Neural progenitor cell (in vitro differentiated cells): ENCODE measurements at regions not wholly inside any gene's neighbourhood (a gene's known extent, or its start where the extent isn't known, plus 50 kb on each side); places are given as distances from the start of the nearest gene placed in this dataset.

Experiments used
- DNase-seq: peaks from one replicate; pipeline ENCODE4 v3.0.0-alpha.2; 2016; ENCODE audit warnings: low spot score
- H2AFZ ChIP-seq: fragments of 200-600 bp; sonication (generic); replicated peaks from 2 replicates; pipeline ENCODE4 v1.6.1; 2016; ENCODE audit warnings: antibody characterized with exemption
- H3F3A ChIP-seq: fragments of 200-600 bp; sonication (generic); 2 replicates; pipeline ENCODE4 v1.6.1; 2016; ENCODE audit warnings: antibody characterized with exemption, low read depth
- H3K27ac ChIP-seq: fragments of 200-600 bp; sonication (generic); 2 replicates; pipeline ENCODE4 v1.5.1; 2016; ENCODE audit warnings: mild to moderate bottlenecking
- H3K27me3 ChIP-seq: fragments of 200-600 bp; sonication (generic); 2 replicates; pipeline ENCODE4 v1.6.1; 2016; ENCODE audit warnings: mild to moderate bottlenecking, moderate library complexity
- H3K36me3 ChIP-seq: fragments of 200-600 bp; sonication (generic); 2 replicates; pipeline ENCODE4 v1.5.1; 2016
- H3K4me1 ChIP-seq: fragments of 200-600 bp; sonication (generic); 2 replicates; pipeline ENCODE4 v1.6.1; 2016; ENCODE audit warnings: mixed run types
- H3K4me2 ChIP-seq: fragments of 200-600 bp; sonication (generic); 2 replicates; pipeline ENCODE4 v1.6.1; 2016
- H3K4me3 ChIP-seq: fragments of 200-600 bp; sonication (generic); 2 replicates; pipeline ENCODE4 v1.5.1; 2016
- H3K79me2 ChIP-seq: fragments of 200-600 bp; sonication (generic); 2 replicates; pipeline ENCODE4 v1.6.1; 2016; ENCODE audit warnings: low read depth
- H3K9ac ChIP-seq: fragments of 200-600 bp; sonication (generic); 2 replicates; pipeline ENCODE4 v1.6.1; 2016
- H3K9me3 ChIP-seq: fragments of 200-600 bp; sonication (generic); 2 replicates; pipeline ENCODE4 v1.5.1; 2016; ENCODE audit warnings: low read depth
- H4K20me1 ChIP-seq: fragments of 200-600 bp; sonication (generic); 2 replicates; pipeline ENCODE4 v1.6.1; 2016; ENCODE audit warnings: low read depth
- H3K27ac Mint-ChIP-seq: 3 replicates; pipeline ENCODE4 v1.8.0; 2021; ENCODE audit warnings: mixed read lengths
- H3K27me3 Mint-ChIP-seq: 2 replicates; pipeline ENCODE4 v1.8.0; 2022; ENCODE audit warnings: low read depth, mild to moderate bottlenecking, inconsistent platforms, moderate library complexity, mixed read lengths; ENCODE audit not compliant: insufficient read depth
- H3K36me3 Mint-ChIP-seq: 3 replicates; pipeline ENCODE4 v1.8.0; 2021; ENCODE audit warnings: mixed read lengths
- H3K4me1 Mint-ChIP-seq: 3 replicates; pipeline ENCODE4 v1.8.0; 2021; ENCODE audit warnings: mixed read lengths
- H3K4me3 Mint-ChIP-seq: 3 replicates; pipeline ENCODE4 v1.8.0; 2021; ENCODE audit warnings: mild to moderate bottlenecking, moderate library complexity, mixed read lengths
- H3K9me3 Mint-ChIP-seq: 3 replicates; pipeline ENCODE4 v1.8.0; 2020; ENCODE audit warnings: mixed read lengths
- CTCF ChIP-seq: fragments of 200-600 bp; sonication (generic); IDR thresholded peaks from 2 replicates; pipeline ENCODE4 v1.5.1; 2017; ENCODE audit warnings: antibody characterized with exemption, mild to moderate bottlenecking
- EZH2 ChIP-seq: fragments of 200-600 bp; sonication (generic); IDR thresholded peaks from 2 replicates; pipeline ENCODE4 v1.6.1; 2017; ENCODE audit warnings: antibody characterized with exemption, mild to moderate bottlenecking, moderate library complexity
- EZH2phosphoT487 ChIP-seq: fragments of 200-600 bp; sonication (generic); IDR thresholded peaks from 2 replicates; pipeline ENCODE4 v1.6.1; 2017; ENCODE audit warnings: antibody characterized with exemption

- H3K27me3 Mint-ChIP-seq, result peaks cover 9% of the 10 kb centered on the region
Measured at GRCh38 chr4:128463006-128463405, 175.4 kb upstream of the PGRMC2 start.

GRCh38 chr4:128462103-128462783 lies 174.6 kb upstream of the PGRMC2 start:
- no peaks in the 10 kb centered on the region for H3K9me3 Mint-ChIP-seq
- peaks cover 7% of the 10 kb centered on the region for H3K27me3 Mint-ChIP-seq
- Histone ChIP-seq H3K4me1 (peaks cover 16% of the 10 kb centered on the region), H3K4me3 (peak overlapping the region; percentile 4), H3F3A (peaks cover 22% of the 10 kb centered on the region), H3K9ac (no peak overlapping the region), H2AFZ (no peak overlapping the region), H3K36me3 (no peaks in the 10 kb centered on the region), H3K79me2 (no peaks in the 10 kb centered on the region), H4K20me1 (peaks cover 13% of the 10 kb centered on the region), H3K27me3 (peaks cover 24% of the 10 kb centered on the region), H3K4me2 (peak overlapping the region; percentile 59), H3K27ac (no peak overlapping the region), H3K9me3 (no peaks in the 10 kb centered on the region)
- peaks cover 4% of the 10 kb centered on the region for H3K4me1 Mint-ChIP-seq
- no peak overlapping the region for H3K4me3 Mint-ChIP-seq
- no peak for TF ChIP-seq EZH2
- no peak for TF ChIP-seq CTCF
- no peak for TF ChIP-seq EZH2phosphoT487
- H3K27ac Mint-ChIP-seq, result no peak overlapping the region
- peak; percentile 25 for DNase-seq
- H3K36me3 Mint-ChIP-seq, result no peaks in the 10 kb centered on the region

More at GRCh38 chr4:128463006-128463405, 175.4 kb upstream of the PGRMC2 start:
- no peaks in the 10 kb centered on the region for H3K36me3 ChIP-seq
- H3K9ac ChIP-seq, result no peak overlapping the region
- H4K20me1 ChIP-seq, result peaks cover 13% of the 10 kb centered on the region
- TF ChIP-seq EZH2 (no peak), CTCF (no peak), EZH2phosphoT487 (no peak)
- H3K9me3 Mint-ChIP-seq, result no peaks in the 10 kb centered on the region
- H3F3A ChIP-seq, result peaks cover 22% of the 10 kb centered on the region
- DNase-seq, result no peak
- no peak overlapping the region for H3K4me3 ChIP-seq
- no peaks in the 10 kb centered on the region for H3K9me3 ChIP-seq
- H3K27ac ChIP-seq, result no peak overlapping the region
- peaks cover 4% of the 10 kb centered on the region for H3K4me1 Mint-ChIP-seq
- no peak overlapping the region for H2AFZ ChIP-seq
- no peaks in the 10 kb centered on the region for H3K36me3 Mint-ChIP-seq
- no peak overlapping the region for H3K4me3 Mint-ChIP-seq
- peaks cover 16% of the 10 kb centered on the region for H3K4me1 ChIP-seq
- H3K4me2 ChIP-seq, result no peak overlapping the region
- H3K79me2 ChIP-seq, result no peaks in the 10 kb centered on the region
- H3K27me3 ChIP-seq, result peaks cover 24% of the 10 kb centered on the region
- no peak overlapping the region for H3K27ac Mint-ChIP-seq

GRCh38 chr4:128461291-128462102 lies 173.9 kb upstream of the PGRMC2 start:
- Histone ChIP-seq H2AFZ (no peak overlapping the region), H3K27me3 (peaks cover 24% of the 10 kb centered on the region), H3K27ac (no peak overlapping the region), H3K4me1 (peaks cover 16% of the 10 kb centered on the region), H3F3A (peaks cover 22% of the 10 kb centered on the region), H3K9me3 (no peaks in the 10 kb centered on the region), H3K9ac (no peak overlapping the region), H3K4me2 (peak overlapping the region; percentile 59), H3K36me3 (no peaks in the 10 kb centered on the region), H4K20me1 (peaks cover 13% of the 10 kb centered on the region), H3K4me3 (peak overlapping the region; percentile 4), H3K79me2 (no peaks in the 10 kb centered on the region)
- TF ChIP-seq EZH2phosphoT487 (peak; percentile 95), CTCF (no peak), EZH2 (no peak)
- peaks cover 7% of the 10 kb centered on the region for H3K27me3 Mint-ChIP-seq
- DNase-seq, result peak; percentile 88
- H3K4me3 Mint-ChIP-seq, result no peak overlapping the region
- peaks cover 4% of the 10 kb centered on the region for H3K4me1 Mint-ChIP-seq
- no peaks in the 10 kb centered on the region for H3K9me3 Mint-ChIP-seq
- H3K27ac Mint-ChIP-seq, result no peak overlapping the region
- no peaks in the 10 kb centered on the region for H3K36me3 Mint-ChIP-seq
